ENCODE measurements at regions not wholly inside any gene's neighbourhood (a gene's known extent, or its start where the extent isn't known, plus 50 kb on each side); places are given as distances from the start of the nearest gene placed in this dataset.

DNA sequence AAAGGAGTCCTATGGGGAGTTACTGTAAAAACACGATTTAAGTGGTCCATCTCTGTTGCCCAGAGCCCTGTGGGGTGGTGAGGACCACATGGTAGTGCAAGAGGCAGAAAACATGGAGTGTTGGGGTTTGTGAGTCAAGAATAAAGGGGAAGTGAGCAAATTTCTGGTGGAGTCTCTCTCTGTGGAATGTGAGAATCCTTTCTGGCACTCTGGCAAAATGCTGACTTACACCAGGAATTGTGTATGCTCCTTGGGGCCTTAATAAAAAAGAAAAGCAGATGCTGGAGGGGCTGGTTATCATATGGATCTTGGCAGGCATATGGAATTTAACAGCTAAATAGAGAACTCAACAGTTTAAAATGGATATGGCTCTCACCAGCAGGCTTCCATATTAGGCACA lies 486.0 kb downstream of the TNS3 start:
- TF ChIP-seq POLR2AphosphoS5 (IDR thresholded peaks at IDR 0.05; ENCODE audit: low read depth, low read length) (no peak), SIN3A (IDR thresholded peaks at IDR 0.05; ENCODE audit: borderline replicate concordance, insufficient read depth, low read length) (no peak), TAF1 (IDR thresholded peaks at IDR 0.05; ENCODE audit: borderline replicate concordance, insufficient read depth, low read length) (no peak)
- TF ChIP-seq, protein P1, sequence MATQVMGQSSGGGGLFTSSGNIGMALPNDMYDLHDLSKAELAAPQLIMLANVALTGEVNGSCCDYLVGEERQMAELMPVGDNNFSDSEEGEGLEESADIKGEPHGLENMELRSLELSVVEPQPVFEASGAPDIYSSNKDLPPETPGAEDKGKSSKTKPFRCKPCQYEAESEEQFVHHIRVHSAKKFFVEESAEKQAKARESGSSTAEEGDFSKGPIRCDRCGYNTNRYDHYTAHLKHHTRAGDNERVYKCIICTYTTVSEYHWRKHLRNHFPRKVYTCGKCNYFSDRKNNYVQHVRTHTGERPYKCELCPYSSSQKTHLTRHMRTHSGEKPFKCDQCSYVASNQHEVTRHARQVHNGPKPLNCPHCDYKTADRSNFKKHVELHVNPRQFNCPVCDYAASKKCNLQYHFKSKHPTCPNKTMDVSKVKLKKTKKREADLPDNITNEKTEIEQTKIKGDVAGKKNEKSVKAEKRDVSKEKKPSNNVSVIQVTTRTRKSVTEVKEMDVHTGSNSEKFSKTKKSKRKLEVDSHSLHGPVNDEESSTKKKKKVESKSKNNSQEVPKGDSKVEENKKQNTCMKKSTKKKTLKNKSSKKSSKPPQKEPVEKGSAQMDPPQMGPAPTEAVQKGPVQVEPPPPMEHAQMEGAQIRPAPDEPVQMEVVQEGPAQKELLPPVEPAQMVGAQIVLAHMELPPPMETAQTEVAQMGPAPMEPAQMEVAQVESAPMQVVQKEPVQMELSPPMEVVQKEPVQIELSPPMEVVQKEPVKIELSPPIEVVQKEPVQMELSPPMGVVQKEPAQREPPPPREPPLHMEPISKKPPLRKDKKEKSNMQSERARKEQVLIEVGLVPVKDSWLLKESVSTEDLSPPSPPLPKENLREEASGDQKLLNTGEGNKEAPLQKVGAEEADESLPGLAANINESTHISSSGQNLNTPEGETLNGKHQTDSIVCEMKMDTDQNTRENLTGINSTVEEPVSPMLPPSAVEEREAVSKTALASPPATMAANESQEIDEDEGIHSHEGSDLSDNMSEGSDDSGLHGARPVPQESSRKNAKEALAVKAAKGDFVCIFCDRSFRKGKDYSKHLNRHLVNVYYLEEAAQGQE (IDR thresholded peaks at IDR 0.05; ENCODE audit: insufficient read depth in 1 of 2, low read depth in 2 of 2, low read length in 2 of 2) = no peak
